ENCODE measurements at regions not wholly inside any gene's neighbourhood (a gene's known extent, or its start where the extent isn't known, plus 50 kb on each side); places are given as distances from the start of the nearest gene placed in this dataset.

- no peak overlapping the region for H3K27ac Mint-ChIP-seq
- ATAC-seq = no peak
- H3K4me1 Mint-ChIP-seq = peaks cover 39% of the 10 kb centered on the region
- no peaks in the 10 kb centered on the region for H3K9me3 Mint-ChIP-seq
- TF ChIP-seq EMX1 (CRISPR knock-in tag; IDR thresholded peaks at IDR 0.05) (no peak), ZNF281 (CRISPR knock-in tag; IDR thresholded peaks at IDR 0.05) (no peak), USF2 (CRISPR knock-in tag; IDR thresholded peaks at IDR 0.05) (no peak), GABPB1 (CRISPR knock-in tag; IDR thresholded peaks at IDR 0.05) (no peak), AFF4 (CRISPR knock-in tag; IDR thresholded peaks at IDR 0.05; ENCODE audit: borderline replicate concordance) (no peak), RORB (CRISPR knock-in tag; IDR thresholded peaks at IDR 0.05) (no peak), JAZF1 (CRISPR knock-in tag; IDR thresholded peaks at IDR 0.05) (no peak), NFATC4 (CRISPR knock-in tag; IDR thresholded peaks at IDR 0.05) (no peak), FOXJ3 (CRISPR knock-in tag; IDR thresholded peaks at IDR 0.05; ENCODE audit: borderline replicate concordance) (no peak), ZNF425 (CRISPR knock-in tag; conservative IDR thresholded peaks at IDR 0.05) (no peak), ZSCAN18 (CRISPR knock-in tag; IDR thresholded peaks at IDR 0.05) (no peak), KAT7 (CRISPR knock-in tag; IDR thresholded peaks at IDR 0.05; ENCODE audit: borderline replicate concordance) (no peak), CREM (CRISPR knock-in tag; IDR thresholded peaks at IDR 0.05) (no peak), TEAD4 (CRISPR knock-in tag; IDR thresholded peaks at IDR 0.05) (no peak), SOX15 (CRISPR knock-in tag; IDR thresholded peaks at IDR 0.05) (no peak), TP53 (CRISPR knock-in tag; IDR thresholded peaks at IDR 0.05) (no peak), ZNF671 (CRISPR knock-in tag; IDR thresholded peaks at IDR 0.05) (no peak), PRDM15 (CRISPR knock-in tag; IDR thresholded peaks at IDR 0.05) (no peak), MYBL2 (CRISPR knock-in tag; IDR thresholded peaks at IDR 0.05) (no peak), PRRX2 (CRISPR knock-in tag; IDR thresholded peaks at IDR 0.05) (no peak)
- ChIA-PET POLR2A (no interaction called here), CTCF (interaction anchor here (1.7 kb wide), 1 partner anchor 74 kb away, joined by 4 read pairs; no protein-coding TSS in a partner anchor)
- no peak overlapping the region for H3K4me3 Mint-ChIP-seq
- H3K36me3 Mint-ChIP-seq = no peaks in the 10 kb centered on the region
- no peaks in the 10 kb centered on the region; the same call in 1 of the 2 replicates for H3K27me3 Mint-ChIP-seq (ENCODE audit: low read depth)
- DNase-seq (ENCODE audit: low spot score) = no peak
Measured at GRCh38 chr5:168151041-168151440, 140.4 kb upstream of the WWC1 start.
